ENCODE measurements at regions not wholly inside any gene's neighbourhood (a gene's known extent, or its start where the extent isn't known, plus 50 kb on each side); places are given as distances from the start of the nearest gene placed in this dataset.
A peak's percentile ranks its signal among the peaks of the same experiment; 100 is the strongest.
"Not testable (repeated sequence)": the region's sequence is repeated elsewhere in the genome, so short reads cannot be mapped to it uniquely, and the experiment has no call there.

- intact Hi-C loops (cut with DNase I), result no loop called here
- Histone ChIP-seq H3K36me3 (ENCODE audit: control insufficient read depth in 2 of 3, insufficient read depth in 3 of 3, low read length in 3 of 3) (no peaks in the 10 kb centered on the region), H3K27ac (ENCODE audit: low read depth in 2 of 2, low read length in 2 of 2) (no peak overlapping the region), H3K4me1 (ENCODE audit: control insufficient read depth in 2 of 3, insufficient read depth in 2 of 3, low read depth in 1 of 3, low read length in 3 of 3) (no peaks in the 10 kb centered on the region), H3K9me3 (ENCODE audit: control insufficient read depth in 2 of 3, insufficient read depth in 1 of 3, low read length in 3 of 3) (no peaks in the 10 kb centered on the region), H3K4me3 (ENCODE audit: low read length in 3 of 3) (no peak overlapping the region), H3K27me3 (ENCODE audit: control insufficient read depth, insufficient read depth, low read length) (no peaks in the 10 kb centered on the region), H3K9ac (ENCODE audit: low read length in 3 of 3) (no peak overlapping the region)
- no peak for FAIRE-seq
- DNase-seq, result no peak
- no peak for TF ChIP-seq CTCF (IDR thresholded peaks at IDR 0.05; ENCODE audit: borderline replicate concordance, extremely low read depth, insufficient read depth)
Observed at GRCh38 chr15:84113919-84114318, 121.7 kb upstream of the GOLGA6L4 start.

GRCh38 chr15:84114680-84115079 is 120.9 kb upstream of the GOLGA6L4 start:
- H3K4me1 ChIP-seq (ENCODE audit: control insufficient read depth in 2 of 3, insufficient read depth in 2 of 3, low read depth in 1 of 3, low read length in 3 of 3); H3K4me3 ChIP-seq (ENCODE audit: low read length in 3 of 3); intact Hi-C loops (cut with DNase I); H3K9me3 ChIP-seq (ENCODE audit: control insufficient read depth in 2 of 3, insufficient read depth in 1 of 3, low read length in 3 of 3); FAIRE-seq; H3K27me3 ChIP-seq (ENCODE audit: control insufficient read depth, insufficient read depth, low read length); H3K9ac ChIP-seq (ENCODE audit: low read length in 3 of 3); H3K36me3 ChIP-seq (ENCODE audit: control insufficient read depth in 2 of 3, insufficient read depth in 3 of 3, low read length in 3 of 3); DNase-seq; H3K27ac ChIP-seq (ENCODE audit: low read depth in 2 of 2, low read length in 2 of 2): not testable (repeated sequence)

DNA sequence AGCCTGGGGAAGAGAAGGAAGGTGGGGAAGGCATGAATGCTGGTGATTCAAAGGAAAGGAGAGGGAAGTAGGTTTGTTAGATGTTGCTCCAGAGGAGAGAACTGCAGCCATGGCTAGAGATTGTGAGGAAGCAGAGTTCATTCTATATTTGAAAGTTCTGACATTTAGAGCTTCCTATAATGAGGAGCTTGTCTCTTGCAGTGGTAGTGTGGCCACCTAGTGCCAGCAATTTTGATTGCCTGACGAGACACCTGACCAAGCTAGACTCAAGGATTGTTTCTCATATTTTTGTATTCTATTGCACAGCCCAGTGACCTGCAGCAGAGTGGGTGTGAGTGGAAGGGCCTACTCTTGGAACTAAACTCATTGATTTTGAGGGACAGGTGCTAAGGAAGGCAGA is 116.2 kb upstream of the GOLGA6L4 start:
- FAIRE-seq; H3K4me1 ChIP-seq (ENCODE audit: control insufficient read depth in 2 of 3, insufficient read depth in 2 of 3, low read depth in 1 of 3, low read length in 3 of 3); intact Hi-C loops (cut with DNase I); H3K9ac ChIP-seq (ENCODE audit: low read length in 3 of 3); H3K36me3 ChIP-seq (ENCODE audit: control insufficient read depth in 2 of 3, insufficient read depth in 3 of 3, low read length in 3 of 3); H3K4me3 ChIP-seq (ENCODE audit: low read length in 3 of 3); H3K27me3 ChIP-seq (ENCODE audit: control insufficient read depth, insufficient read depth, low read length); H3K27ac ChIP-seq (ENCODE audit: low read depth in 2 of 2, low read length in 2 of 2); H3K9me3 ChIP-seq (ENCODE audit: control insufficient read depth in 2 of 3, insufficient read depth in 1 of 3, low read length in 3 of 3): not testable (repeated sequence)
- DNase-seq, result peak in 1 of 5 donors; percentile 12

- intact Hi-C loops (cut with DNase I); H3K4me3 ChIP-seq (ENCODE audit: low read length in 3 of 3); H3K9me3 ChIP-seq (ENCODE audit: control insufficient read depth in 2 of 3, insufficient read depth in 1 of 3, low read length in 3 of 3); H3K4me1 ChIP-seq (ENCODE audit: control insufficient read depth in 2 of 3, insufficient read depth in 2 of 3, low read depth in 1 of 3, low read length in 3 of 3); H3K27me3 ChIP-seq (ENCODE audit: control insufficient read depth, insufficient read depth, low read length); H3K27ac ChIP-seq (ENCODE audit: low read depth in 2 of 2, low read length in 2 of 2); H3K9ac ChIP-seq (ENCODE audit: low read length in 3 of 3); H3K36me3 ChIP-seq (ENCODE audit: control insufficient read depth in 2 of 3, insufficient read depth in 3 of 3, low read length in 3 of 3); FAIRE-seq; DNase-seq: not testable (repeated sequence)
Observed at GRCh38 chr15:84120903-84121302, 114.7 kb upstream of the GOLGA6L4 start.

DNA sequence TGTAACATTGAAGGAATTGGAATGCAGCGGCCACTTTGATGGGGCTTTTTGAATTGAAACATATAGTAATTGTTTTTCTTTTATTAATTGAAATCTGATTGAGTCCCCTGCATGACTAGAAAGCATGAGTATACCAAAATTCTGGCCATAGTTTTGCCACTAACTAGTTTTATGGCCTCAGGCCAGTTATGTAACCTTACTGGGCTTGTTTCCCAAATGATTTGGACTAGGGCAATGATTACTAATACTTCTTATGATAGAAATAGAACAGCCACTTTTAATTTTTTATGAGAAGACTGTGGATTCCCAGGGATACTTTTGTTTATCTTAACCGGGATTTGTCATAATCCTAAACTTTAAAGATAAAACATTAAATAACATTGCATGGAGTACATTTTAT is 106.9 kb upstream of the GOLGA6L4 start:
- DNase-seq; H3K9ac ChIP-seq (ENCODE audit: low read length in 3 of 3); H3K4me1 ChIP-seq (ENCODE audit: control insufficient read depth in 2 of 3, insufficient read depth in 2 of 3, low read depth in 1 of 3, low read length in 3 of 3); H3K27ac ChIP-seq (ENCODE audit: low read depth in 2 of 2, low read length in 2 of 2); H3K36me3 ChIP-seq (ENCODE audit: control insufficient read depth in 2 of 3, insufficient read depth in 3 of 3, low read length in 3 of 3); H3K9me3 ChIP-seq (ENCODE audit: control insufficient read depth in 2 of 3, insufficient read depth in 1 of 3, low read length in 3 of 3); H3K27me3 ChIP-seq (ENCODE audit: control insufficient read depth, insufficient read depth, low read length); H3K4me3 ChIP-seq (ENCODE audit: low read length in 3 of 3); intact Hi-C loops (cut with DNase I): not testable (repeated sequence)
- FAIRE-seq, result peak; percentile 93

- FAIRE-seq; H3K4me1 ChIP-seq (ENCODE audit: control insufficient read depth in 2 of 3, insufficient read depth in 2 of 3, low read depth in 1 of 3, low read length in 3 of 3); H3K9me3 ChIP-seq (ENCODE audit: control insufficient read depth in 2 of 3, insufficient read depth in 1 of 3, low read length in 3 of 3); H3K9ac ChIP-seq (ENCODE audit: low read length in 3 of 3); H3K4me3 ChIP-seq (ENCODE audit: low read length in 3 of 3); H3K36me3 ChIP-seq (ENCODE audit: control insufficient read depth in 2 of 3, insufficient read depth in 3 of 3, low read length in 3 of 3); H3K27ac ChIP-seq (ENCODE audit: low read depth in 2 of 2, low read length in 2 of 2); DNase-seq; H3K27me3 ChIP-seq (ENCODE audit: control insufficient read depth, insufficient read depth, low read length); intact Hi-C loops (cut with DNase I): not testable (repeated sequence)
Observed at GRCh38 chr15:84130098-84130831, 105.3 kb upstream of the GOLGA6L4 start.

DNA sequence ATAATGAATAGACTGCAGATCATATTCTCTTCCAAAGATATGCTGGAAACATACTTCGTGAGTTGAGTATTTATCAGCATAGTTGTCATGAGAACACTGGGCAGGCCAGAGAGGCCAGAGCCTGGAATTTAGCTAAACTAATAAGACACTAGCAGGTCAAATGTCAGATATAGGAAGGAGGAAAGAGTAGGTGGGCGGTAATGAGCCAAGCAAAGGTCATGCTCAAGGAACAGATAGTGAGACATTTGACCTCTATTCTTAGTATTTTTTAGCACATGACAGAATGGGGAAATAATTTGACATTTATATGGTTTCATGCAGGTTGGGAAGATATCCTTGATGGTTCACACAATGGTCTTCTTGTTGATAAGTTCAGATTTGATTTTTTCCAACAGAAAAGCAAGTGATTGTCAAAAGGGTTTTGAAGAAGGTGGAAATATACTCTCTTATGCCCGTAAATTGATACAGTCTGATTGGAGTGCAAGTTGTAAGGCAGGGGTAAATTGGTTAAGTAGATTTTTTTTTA is 99.6 kb upstream of the GOLGA6L4 start:
- H3K36me3 ChIP-seq (ENCODE audit: control insufficient read depth in 2 of 3, insufficient read depth in 3 of 3, low read length in 3 of 3); H3K4me3 ChIP-seq (ENCODE audit: low read length in 3 of 3); H3K27ac ChIP-seq (ENCODE audit: low read depth in 2 of 2, low read length in 2 of 2); DNase-seq; intact Hi-C loops (cut with DNase I); FAIRE-seq; H3K9me3 ChIP-seq (ENCODE audit: control insufficient read depth in 2 of 3, insufficient read depth in 1 of 3, low read length in 3 of 3); H3K9ac ChIP-seq (ENCODE audit: low read length in 3 of 3); H3K4me1 ChIP-seq (ENCODE audit: control insufficient read depth in 2 of 3, insufficient read depth in 2 of 3, low read depth in 1 of 3, low read length in 3 of 3); H3K27me3 ChIP-seq (ENCODE audit: control insufficient read depth, insufficient read depth, low read length): not testable (repeated sequence)

Measured in kidney (tissue), 13 donors.